Right renal cortex interstitium (tissue), 3 donors: ENCODE measurements at regions not wholly inside any gene's neighbourhood (a gene's known extent, or its start where the extent isn't known, plus 50 kb on each side); places are given as distances from the start of the nearest gene placed in this dataset.
"Not testable (repeated sequence)": the region's sequence is repeated elsewhere in the genome, so short reads cannot be mapped to it uniquely, and the experiment has no call there.

ENCODE experiments used
- DNase-seq, 3 donors: peaks; one replicate each; pipeline ENCODE4 v3.0.0-alpha.2; 2013; ENCODE audit warnings: low read depth in 3 of 3, low spot score in 2 of 3

DNA sequence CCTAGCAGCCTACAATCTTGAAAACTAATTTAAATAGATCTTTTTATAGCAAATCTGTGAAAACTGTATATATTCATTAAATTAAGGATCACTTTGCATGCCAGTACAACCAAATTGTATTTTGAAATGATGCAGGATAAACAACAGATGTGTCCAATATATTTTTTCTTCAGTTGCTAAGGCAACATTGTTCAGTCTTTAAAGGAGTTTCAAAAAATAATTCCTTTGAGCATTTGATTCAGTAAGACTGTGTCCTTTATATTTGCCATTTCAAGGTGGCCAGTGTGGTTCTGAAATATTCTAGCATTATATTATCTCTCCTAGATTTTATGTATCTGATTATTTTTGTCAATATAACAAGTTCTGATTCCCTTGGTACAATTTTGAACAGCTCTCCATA, 254.7 kb downstream of the PLOD2 start:
- DNase-seq = no peak

DNA sequence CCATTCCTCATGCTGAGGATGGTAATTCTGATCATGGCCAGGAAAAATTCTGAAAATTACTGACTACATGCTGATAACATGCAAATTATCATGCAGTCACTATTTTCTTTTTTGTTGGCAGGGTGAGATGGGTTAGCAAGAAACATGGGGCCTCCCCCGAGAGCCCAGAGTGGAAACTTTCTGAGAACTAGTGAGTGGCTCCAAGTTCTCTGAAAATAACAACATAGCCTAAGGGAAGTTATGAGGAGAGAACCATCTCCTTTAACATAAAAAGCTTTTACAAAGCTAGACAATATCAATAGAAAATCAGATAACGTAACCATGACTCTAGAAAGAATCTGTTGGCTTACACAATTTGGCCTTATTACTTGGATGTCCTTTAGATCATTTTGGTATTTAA, 254.2 kb downstream of the PLOD2 start:
- DNase-seq = no peak

DNA sequence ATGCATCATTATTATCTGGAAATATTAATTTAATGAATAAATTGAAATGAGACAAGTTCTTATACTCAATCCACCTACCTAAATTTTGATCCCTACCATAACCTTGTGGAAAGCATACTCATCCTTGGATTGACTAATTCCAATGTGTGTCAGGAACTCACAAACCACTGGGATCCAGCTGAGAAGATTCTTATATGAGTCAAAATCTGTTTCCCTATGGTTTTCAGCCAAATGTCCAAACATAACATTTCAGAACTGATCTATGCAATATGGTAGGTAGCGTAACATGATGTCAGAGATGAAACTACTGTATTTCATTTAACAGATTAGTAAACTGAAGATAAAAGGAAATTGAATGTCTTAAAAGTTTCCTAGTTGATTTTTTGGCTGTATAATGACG, 250.0 kb downstream of the PLOD2 start:
- DNase-seq = no peak

DNA sequence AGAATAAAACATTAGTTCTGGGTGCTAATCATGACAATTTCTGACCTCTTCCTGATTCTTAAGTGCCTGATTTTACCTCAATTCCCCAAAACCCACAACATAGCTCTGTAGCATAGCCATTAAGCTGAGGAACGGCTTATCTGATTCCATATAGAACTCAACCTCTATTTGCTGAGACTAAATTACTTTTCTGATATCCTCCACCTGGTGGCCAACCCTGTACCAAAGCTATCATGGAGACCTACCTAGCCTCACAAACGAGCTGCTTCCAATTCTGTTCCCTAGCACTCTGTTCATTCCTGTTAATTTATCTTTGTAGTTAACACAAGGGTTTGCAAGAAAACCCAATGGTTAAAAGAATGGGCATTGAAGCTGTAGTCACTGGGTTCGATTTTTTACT, 245.2 kb downstream of the PLOD2 start:
- DNase-seq = no peak

DNA sequence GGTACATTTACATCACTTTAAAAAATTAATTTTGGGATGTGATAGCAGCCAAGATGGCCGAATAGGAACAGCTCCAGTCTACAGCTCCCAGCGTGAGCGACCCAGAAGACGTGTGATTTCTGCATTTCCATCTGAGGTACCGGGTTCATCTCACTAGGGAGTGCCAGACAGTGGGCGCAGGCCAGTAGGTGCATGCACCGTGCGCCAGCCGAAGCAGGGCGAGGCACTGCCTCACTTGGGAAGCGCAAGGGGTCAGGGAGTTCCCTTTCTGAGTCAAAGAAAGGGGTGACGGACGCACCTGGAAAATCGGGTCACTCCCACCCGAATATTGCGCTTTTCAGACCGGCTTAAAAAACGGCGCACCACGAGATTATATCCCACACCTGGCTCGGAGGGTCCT, 233.2 kb downstream of the PLOD2 start:
- DNase-seq = not testable (repeated sequence)

DNA sequence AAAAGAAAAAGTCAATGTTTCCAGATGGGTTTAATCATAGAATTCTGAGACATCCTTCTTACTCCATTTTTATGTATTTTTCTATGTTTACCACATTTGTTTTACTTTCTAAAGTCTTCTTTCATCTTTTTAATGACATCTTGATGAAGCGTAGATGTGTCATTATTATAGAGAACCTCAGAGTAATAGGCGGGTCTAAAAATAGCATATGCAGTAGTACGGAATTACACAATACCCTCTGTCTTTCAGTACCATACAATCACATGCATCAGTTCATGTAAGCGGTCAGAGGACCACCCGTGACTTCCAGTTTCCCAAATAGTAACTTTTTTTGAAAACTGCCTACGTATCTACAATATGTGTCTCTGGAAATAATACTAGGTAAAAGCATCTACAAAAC, 224.0 kb downstream of the PLOD2 start:
- DNase-seq = no peak

DNA sequence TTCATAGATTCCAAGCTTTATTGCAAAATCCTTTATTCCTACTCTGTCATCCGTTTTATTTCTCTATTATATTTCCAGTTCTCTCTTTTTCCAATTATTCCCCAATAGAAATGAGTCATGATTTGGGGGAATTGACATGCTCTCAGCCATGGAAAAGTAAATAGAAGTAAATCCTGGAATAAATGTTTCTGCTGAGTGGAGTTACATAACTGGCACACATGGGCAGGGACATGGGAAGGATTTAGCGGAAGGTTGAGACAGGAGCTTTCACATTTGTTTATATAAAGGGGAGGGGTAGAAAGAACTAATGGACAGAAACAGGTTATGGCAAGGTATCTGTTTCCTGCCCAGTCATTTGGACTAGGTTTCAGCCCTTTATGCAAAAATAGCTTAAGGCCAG, 221.6 kb downstream of the PLOD2 start:
- no peak for DNase-seq

DNA sequence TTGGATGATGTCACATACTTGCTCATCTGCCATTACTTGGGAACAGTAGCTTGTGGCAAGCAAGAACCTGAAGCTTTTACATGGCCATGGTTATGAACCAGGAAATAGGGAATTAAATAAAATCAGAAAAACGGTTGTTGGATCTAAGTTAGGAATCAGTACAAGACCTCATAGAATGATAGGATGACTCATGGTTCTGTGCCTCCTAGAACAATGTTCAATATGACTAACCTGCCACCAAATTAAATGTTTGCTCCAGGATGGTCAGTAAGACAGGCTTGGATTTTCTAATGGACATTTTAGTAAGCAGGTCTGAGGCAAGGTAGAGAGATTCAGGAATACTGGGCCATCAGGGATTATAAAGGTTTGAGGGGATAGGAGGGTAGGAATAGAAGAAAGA, 218.9 kb downstream of the PLOD2 start:
- DNase-seq = no peak

DNA sequence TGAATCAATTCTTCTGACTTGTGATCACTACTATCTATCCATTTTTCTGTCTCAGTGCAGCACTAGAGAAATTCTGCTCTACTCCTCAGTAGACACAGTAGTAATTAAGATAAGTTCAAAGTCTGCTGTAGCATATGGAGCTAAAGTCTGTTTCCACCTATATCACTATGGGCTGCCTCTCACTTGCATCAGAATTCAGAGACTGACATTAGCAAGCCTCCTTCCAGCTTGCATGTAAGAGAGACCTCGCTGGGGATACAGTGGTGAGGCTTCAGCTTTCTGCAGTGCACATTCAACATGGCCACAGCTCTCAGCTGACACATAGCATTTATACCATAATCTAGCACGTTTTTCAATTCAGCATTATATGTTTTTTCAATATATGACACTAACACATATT, 217.0 kb downstream of the PLOD2 start:
- DNase-seq = no peak

DNA sequence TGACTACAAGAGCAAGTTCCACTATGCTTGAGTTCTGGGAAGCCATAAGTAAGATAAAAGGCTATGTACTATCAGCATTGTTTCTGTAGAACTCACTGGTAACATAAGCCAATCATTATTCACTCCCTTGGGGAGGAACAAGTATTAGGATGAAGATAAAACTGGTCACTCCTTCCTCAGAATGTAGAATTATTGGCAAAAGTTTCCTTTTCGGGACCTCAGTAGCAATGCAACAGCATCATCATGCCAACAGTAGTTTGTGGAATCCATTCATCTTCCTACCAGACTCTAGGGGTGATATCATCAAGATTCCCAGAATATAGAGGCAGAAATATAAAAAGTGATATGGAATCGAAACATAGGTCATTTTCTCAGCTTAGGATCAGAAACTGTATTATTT, 209.5 kb downstream of the PLOD2 start:
- DNase-seq = no peak

DNA sequence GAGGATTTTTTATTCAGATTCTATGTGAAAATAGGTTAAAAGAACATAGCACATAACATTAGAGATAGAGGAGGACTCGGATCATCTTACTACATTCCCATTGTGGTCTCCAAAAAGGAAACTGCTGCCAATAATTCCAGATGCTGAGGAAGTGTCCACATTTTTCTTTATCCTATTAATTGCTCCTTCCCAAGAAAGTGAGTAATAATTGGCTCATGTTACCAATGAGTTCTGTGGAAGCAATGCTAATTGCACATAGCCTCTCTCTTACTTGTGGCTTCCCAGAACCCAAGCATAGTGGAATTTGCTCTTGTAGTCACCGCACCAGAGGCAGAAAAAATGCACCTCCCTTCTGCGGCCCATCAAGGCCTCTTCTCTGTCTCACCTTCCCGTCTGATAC, 208.4 kb downstream of the PLOD2 start:
- DNase-seq = no peak

DNA sequence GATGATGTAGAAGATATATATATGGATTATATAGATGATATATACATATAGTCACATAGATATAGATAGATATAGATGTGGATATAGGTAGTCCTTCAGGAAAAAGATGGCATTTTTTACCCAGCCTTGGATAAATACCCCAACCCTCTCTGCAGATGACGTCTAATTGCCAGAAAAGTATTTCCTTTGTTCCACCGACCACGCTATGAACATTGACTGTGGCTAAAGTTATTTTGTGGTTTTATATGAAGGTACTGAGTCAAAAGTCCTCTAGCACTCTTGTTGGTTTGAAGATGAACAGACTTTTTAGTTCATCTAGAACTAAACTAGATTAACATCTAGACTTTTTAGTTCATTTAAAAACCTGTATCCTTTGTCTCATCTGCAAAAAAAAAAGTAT, 207.7 kb downstream of the PLOD2 start:
- DNase-seq = no peak

DNA sequence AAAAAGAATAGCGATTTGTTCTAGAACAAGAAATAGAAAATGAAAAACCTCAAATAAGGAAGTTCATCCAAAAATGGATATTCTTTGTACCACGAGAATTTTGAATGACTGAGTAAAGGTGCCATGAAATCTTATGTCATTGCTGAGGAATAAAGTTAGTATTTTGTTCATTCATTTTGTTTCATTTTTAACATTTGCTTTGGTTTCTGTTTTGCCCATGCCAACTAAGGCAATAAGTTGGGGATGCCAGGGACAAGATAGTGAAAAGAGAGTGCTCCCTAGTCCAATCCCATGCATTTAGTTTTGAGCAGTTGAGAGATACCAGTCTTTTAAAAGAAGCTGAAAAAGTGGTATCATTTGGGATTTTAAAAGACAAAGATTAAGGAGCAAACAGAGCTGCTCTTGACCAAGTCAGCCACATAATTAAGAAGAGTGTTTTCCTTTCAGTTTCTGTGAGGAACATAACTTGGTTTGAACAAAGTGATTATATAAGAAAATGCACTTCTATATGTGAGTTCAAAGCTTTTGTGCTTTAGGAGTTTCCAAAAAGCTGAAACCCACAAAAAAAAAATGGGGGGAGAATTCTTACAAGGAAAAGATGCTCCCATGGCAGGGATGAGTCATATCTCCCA, 201.4 kb downstream of the PLOD2 start:
- no peak for DNase-seq

DNA sequence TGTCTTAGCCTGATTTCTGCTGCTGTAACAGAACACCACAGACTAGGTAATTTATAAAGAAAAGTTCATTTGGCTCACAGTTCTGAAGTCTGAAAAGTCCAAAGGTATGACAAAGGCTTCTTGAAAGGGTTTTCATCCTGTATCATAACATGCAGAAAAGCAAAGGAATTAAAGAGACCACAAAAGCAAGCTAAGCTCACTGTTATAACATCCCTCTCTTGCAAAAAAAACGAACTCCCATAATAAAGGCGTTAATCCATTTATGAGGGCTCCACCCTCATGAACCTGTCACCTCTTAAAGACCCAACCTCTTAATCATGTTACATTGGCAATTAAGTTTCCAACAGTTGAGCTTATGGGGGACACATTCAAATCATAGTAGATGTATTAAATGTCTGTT, 197.9 kb downstream of the PLOD2 start:
- no peak for DNase-seq

DNA sequence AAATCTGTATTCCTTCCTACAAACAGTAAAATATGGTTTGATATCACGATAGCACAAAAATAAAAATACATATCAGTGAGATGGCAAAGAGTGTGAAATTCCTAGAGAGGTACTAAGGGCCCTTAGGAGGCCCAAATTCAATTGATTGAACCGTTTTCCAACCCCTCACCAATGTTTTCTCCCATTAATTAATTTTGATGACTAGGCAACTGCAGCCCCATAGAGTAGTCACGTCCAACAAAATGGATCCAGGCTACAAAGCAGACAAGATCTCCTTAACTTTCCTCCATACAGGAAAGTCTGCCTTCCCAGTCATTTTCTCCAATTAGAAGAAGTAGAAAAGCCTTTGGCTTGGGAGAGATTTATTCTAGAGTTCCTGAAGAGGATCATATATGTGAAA, 193.9 kb downstream of the PLOD2 start:
- DNase-seq = no peak

DNA sequence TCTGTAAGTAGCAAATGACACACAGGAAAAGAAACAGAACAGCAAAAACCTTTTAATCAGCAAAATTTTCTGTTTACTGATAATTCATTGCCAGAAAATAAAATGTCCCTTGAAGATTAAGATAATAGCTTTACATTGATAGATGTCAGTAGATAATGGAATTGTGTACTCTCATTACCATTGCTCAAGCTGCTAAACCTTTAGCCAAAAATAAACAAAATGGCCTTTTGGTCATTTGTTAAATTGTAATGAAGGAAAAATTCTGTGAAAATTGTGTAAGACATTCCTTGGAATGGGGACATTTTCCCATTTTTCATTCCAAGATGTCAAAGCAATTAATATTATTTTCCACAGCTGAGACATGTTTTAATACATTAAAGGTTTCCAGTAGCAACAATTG, 189.8 kb downstream of the PLOD2 start:
- DNase-seq = no peak

DNA sequence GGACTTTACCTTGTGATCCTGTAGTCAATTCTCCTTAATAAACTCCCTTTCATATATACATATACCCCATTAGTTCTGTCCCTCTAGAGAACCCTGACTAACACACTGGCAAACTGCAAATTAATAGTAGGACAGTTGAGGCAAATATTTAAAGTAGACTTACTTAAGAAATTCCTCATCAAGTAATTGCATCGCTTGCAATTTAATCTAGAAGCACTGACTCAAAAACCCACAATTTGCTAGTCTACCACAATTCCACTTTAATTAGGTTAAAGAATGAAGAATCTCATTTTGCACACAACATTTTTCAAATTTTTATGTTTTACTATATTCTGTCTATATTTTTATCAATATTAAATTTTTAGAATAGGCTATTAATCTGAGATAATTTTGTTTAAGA, 188.1 kb downstream of the PLOD2 start:
- DNase-seq = no peak

DNA sequence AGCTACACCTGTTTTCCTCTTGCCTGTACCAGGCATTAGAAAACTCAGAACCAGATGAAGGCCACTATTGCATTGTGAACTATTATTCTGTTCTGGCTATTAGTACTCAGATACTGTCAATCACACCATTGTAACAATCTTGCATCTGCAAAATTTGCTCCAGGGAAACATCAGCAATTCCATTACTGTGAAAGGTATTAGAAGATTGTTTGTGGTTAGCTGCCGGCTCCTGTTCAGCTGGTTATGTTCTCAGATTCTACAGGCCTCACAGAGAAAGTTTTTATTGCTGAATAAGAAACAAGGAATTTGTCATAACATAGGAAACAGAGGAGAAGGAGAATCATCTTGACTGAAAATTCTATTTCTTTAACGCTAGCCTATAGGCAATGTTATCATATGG, 179.9 kb downstream of the PLOD2 start:
- no peak for DNase-seq

DNA sequence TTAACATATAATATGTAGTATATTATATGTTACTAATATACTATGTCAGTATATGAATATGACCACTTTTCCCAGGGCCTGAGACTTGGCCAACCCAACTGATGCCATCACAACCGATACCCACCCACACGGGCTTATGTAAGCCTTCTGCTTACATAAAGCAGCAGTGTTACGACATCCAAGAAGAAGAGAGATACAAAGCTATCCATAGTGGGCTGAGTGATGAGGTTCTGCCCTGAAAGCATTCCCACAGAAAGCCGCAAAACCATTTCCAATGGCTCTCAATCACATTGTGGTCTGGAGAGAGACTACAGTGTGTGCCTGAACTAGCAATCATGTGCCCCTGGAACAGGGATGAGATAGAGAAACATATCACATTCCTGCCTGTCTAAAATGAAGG, 177.9 kb downstream of the PLOD2 start:
- no peak for DNase-seq
